Tibial nerve (tissue), 4 donors: ENCODE measurements at regions not wholly inside any gene's neighbourhood (a gene's known extent, or its start where the extent isn't known, plus 50 kb on each side); places are given as distances from the start of the nearest gene placed in this dataset.

Experiments used
- DNase-seq, 2 donors: peaks; one replicate each; pipeline ENCODE4 v3.0.0-alpha.2; 2019; ENCODE audit warnings: low spot score in 2 of 2
- H3K27ac ChIP-seq, 4 donors: fragments of 200-600 bp; sonication (generic) in 3 of 4; one replicate each; pipeline ENCODE4 v1.5.1; 2017 to 2019; ENCODE audit warnings: mild to moderate bottlenecking in 1 of 4
- H3K27me3 ChIP-seq, 2 donors: fragments of 200-600 bp; sonication (generic) in 1 of 2; one replicate each; pipeline versions ENCODE4 v1.5.1 to v1.6.0; 2017 to 2019
- H3K36me3 ChIP-seq, 3 donors: fragments of 200-600 bp; sonication (generic); one replicate each; pipeline ENCODE4 v1.5.1; 2018 to 2019
- H3K4me1 ChIP-seq, 4 donors: fragments of 200-600 bp; sonication (generic) in 3 of 4; one replicate each; pipeline ENCODE4 v1.5.1; 2017 to 2019
- H3K4me3 ChIP-seq, 4 donors: fragments of 200-600 bp; sonication (generic) in 3 of 4; one replicate each; pipeline ENCODE4 v1.5.1; 2017 to 2019; ENCODE audit warnings: mild to moderate bottlenecking in 1 of 4, moderate library complexity in 1 of 4
- H3K9me3 ChIP-seq, 4 donors: fragments of 200-600 bp; sonication (generic) in 3 of 4; one replicate each; pipeline ENCODE4 v1.5.1; 2017 to 2019
- EP300 ChIP-seq, 2 donors: sonication (generic); formaldehyde crosslinking; IDR thresholded peaks; one replicate each; pipeline ENCODE4 v1.6.1; 2017; ENCODE audit warnings: antibody characterized with exemption in 2 of 2, mild to moderate bottlenecking in 1 of 2
- POLR2A ChIP-seq, 2 donors: fragments of 450-650 bp; IDR thresholded peaks; one replicate each; pipeline ENCODE4 v1.6.1; 2017; ENCODE audit warnings: antibody characterized with exemption in 2 of 2, mild to moderate bottlenecking in 2 of 2, moderate library complexity in 2 of 2
- WGBS, 2 donors: methylation state at CpG; one replicate each; pipeline ENCODE4 v1.1.5; 2018; 5-methylcytosine and 5-hydroxymethylcytosine counted together
- TF ChIP-seq, protein P1 (sequence below), 5 experiments: fragments of 200-600 bp in 3 of 5; fragments of 450-650 bp in 2 of 5; sonication (generic) in 3 of 5; IDR thresholded peaks; one replicate each; pipeline ENCODE4 v1.5.1; 2016 to 2019; ENCODE audit warnings: antibody characterized with exemption in 5 of 5, mild to moderate bottlenecking in 3 of 5, moderate library complexity in 2 of 5

DNA sequence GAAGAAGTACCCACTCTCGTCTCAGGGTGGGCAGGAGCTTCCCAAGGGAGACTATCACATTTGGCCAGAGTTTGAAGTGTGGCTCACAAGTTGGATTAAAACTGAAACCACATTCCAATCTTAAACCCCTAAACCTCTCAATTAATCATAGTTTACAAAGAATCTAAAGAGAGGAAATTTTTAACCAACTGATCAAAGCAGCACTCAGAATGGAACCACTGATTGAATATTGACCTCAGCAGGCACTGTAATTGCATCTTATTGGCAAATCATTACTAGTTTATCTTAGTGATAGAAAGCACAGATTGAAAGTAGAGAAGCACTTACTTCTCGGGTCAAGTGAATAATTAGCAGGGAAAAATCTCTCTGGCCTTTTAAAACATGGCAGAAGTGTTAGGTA is 491.6 kb downstream of the TOX3 start:
- DNase-seq = no peak
- no peaks in the 10 kb centered on the region for H3K27me3 ChIP-seq
- no peak overlapping the region for H3K27ac ChIP-seq
- WGBS, 2 donors = 57 to 65% methylated on average over 2 of the region's 2 CpGs
- no peaks in the 10 kb centered on the region for H3K4me1 ChIP-seq
- H3K36me3 ChIP-seq = no peaks in the 10 kb centered on the region
- no peak overlapping the region for H3K4me3 ChIP-seq
- TF ChIP-seq POLR2A (IDR thresholded peaks at IDR 0.05) = no peak
- TF ChIP-seq, protein P1, sequence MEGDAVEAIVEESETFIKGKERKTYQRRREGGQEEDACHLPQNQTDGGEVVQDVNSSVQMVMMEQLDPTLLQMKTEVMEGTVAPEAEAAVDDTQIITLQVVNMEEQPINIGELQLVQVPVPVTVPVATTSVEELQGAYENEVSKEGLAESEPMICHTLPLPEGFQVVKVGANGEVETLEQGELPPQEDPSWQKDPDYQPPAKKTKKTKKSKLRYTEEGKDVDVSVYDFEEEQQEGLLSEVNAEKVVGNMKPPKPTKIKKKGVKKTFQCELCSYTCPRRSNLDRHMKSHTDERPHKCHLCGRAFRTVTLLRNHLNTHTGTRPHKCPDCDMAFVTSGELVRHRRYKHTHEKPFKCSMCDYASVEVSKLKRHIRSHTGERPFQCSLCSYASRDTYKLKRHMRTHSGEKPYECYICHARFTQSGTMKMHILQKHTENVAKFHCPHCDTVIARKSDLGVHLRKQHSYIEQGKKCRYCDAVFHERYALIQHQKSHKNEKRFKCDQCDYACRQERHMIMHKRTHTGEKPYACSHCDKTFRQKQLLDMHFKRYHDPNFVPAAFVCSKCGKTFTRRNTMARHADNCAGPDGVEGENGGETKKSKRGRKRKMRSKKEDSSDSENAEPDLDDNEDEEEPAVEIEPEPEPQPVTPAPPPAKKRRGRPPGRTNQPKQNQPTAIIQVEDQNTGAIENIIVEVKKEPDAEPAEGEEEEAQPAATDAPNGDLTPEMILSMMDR (IDR thresholded peaks at IDR 0.05) = no peak
- TF ChIP-seq EP300 (IDR thresholded peaks at IDR 0.05) = no peak
- no peaks in the 10 kb centered on the region for H3K9me3 ChIP-seq

DNA sequence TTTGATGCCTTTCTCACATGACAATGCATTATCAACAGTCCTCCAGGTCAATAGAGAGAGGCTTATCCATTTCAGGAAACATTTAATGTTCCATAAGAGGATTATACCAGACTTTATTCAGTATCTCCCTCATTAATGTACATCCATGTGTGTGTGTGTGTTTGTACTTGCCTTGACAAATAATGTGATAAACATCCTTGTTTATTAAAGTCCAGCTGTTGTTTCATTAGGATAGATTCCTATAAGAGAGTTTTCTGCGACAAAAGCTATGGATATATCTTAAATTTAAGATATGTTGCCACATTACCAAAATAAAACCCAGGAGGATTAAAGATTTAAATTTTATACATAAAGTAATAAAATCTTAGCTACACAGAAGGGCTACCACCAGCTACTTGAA is 492.6 kb downstream of the TOX3 start:
- no peak for TF ChIP-seq POLR2A (IDR thresholded peaks at IDR 0.05)
- TF ChIP-seq, protein P1 (IDR thresholded peaks at IDR 0.05) = no peak
- no peak for TF ChIP-seq EP300 (IDR thresholded peaks at IDR 0.05)
- DNase-seq = no peak

GRCh38 chr16:52052818-52053217 is 494.1 kb downstream of the TOX3 start:
- Histone ChIP-seq H3K27ac (no peak overlapping the region), H3K36me3 (no peaks in the 10 kb centered on the region), H3K27me3 (no peaks in the 10 kb centered on the region), H3K4me3 (no peak overlapping the region), H3K9me3 (peaks cover 0 to under 1% (median 0%) of the 10 kb centered on the region in 4 donors), H3K4me1 (no peaks in the 10 kb centered on the region)
- no peak for DNase-seq
- TF ChIP-seq POLR2A (IDR thresholded peaks at IDR 0.05) (no peak), EP300 (IDR thresholded peaks at IDR 0.05) (no peak)
- TF ChIP-seq, protein P1 (IDR thresholded peaks at IDR 0.05) = no peak

More for the DNA sequence above, 492.6 kb downstream of the TOX3 start:
- H3K4me3 ChIP-seq = no peak overlapping the region
- 89 to 93% methylated on average over 1 of the region's 1 CpG for WGBS, 2 donors
- H3K36me3 ChIP-seq = no peaks in the 10 kb centered on the region
- H3K27ac ChIP-seq = no peak overlapping the region
- no peaks in the 10 kb centered on the region for H3K27me3 ChIP-seq
- no peaks in the 10 kb centered on the region for H3K9me3 ChIP-seq
- no peaks in the 10 kb centered on the region for H3K4me1 ChIP-seq

GRCh38 chr16:52051414-52052172 is 495.4 kb downstream of the TOX3 start:
- no peaks in the 10 kb centered on the region for H3K36me3 ChIP-seq
- peaks cover 0 to 12% (median 0%) of the 10 kb centered on the region in 4 donors for H3K9me3 ChIP-seq
- H3K4me3 ChIP-seq = no peak overlapping the region
- no peak overlapping the region for H3K27ac ChIP-seq
- no peaks in the 10 kb centered on the region for H3K4me1 ChIP-seq
- TF ChIP-seq, protein P1 (IDR thresholded peaks at IDR 0.05) = no peak
- no peak for TF ChIP-seq POLR2A (IDR thresholded peaks at IDR 0.05)
- TF ChIP-seq EP300 (IDR thresholded peaks at IDR 0.05) = no peak
- 84 to 85% methylated on average over 1 of the region's 1 CpG for WGBS, 2 donors
- no peak for DNase-seq
- H3K27me3 ChIP-seq = no peaks in the 10 kb centered on the region

DNA sequence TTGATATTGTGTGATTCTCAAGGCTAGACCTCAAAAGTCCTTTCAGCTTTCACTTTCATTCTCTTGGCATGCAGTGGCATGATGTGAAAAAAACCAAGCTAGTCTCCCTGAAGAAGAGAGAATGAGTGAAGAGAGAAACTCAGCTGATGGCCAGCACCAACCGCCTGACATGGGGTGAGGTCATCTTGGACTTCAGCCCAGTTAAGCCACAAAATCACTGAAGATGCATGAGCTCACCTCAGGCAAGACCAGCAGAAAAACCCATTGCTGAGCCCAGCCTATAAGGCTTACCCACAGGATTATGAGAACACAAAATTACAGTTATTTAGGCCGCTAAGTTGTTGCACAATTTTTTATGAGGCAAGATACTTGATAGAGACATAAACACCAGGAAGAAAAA is 496.5 kb downstream of the TOX3 start:
- no peak for TF ChIP-seq EP300 (IDR thresholded peaks at IDR 0.05)
- TF ChIP-seq, protein P1 (IDR thresholded peaks at IDR 0.05) = no peak
- no peak for TF ChIP-seq POLR2A (IDR thresholded peaks at IDR 0.05)
- no peaks in the 10 kb centered on the region for H3K36me3 ChIP-seq
- no peaks in the 10 kb centered on the region for H3K27me3 ChIP-seq
- H3K27ac ChIP-seq = no peak overlapping the region
- no peak overlapping the region for H3K4me3 ChIP-seq
- no peaks in the 10 kb centered on the region for H3K4me1 ChIP-seq
- peaks cover 0 to 24% (median under 1%) of the 10 kb centered on the region in 4 donors for H3K9me3 ChIP-seq
- 53 to 78% methylated on average over 2 of the region's 2 CpGs for WGBS, 2 donors
- no peak for DNase-seq
